ENCODE measurements at regions not wholly inside any gene's neighbourhood (a gene's known extent, or its start where the extent isn't known, plus 50 kb on each side); places are given as distances from the start of the nearest gene placed in this dataset.

DNA sequence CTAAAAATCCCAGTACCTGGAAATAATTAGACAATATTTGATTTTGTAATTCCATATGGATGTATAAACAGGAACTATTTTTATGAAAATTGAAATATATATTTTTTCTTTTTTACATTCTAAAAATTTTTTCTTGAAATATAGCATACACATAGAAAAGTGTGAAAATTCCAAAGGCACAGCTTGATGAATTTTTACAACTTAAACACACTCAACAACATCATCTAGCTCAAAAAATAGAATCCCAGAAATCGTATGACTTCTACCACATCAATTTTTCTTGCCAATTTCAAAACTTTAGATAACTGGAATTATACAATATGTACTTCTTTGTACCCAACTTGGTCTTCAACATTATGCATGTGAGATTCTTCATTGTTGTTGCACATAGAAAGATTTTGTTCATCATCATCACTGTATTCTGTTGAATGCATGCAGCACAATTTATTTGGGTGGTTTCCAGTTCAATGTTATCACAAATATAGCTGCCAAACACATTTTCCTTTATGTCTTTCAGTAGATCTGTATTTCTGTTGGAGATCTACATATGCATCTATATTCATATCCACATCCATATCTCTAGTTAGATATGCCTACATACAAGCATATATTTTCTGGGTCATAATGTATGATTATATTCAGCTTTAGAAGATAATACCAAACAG, 340.7 kb upstream of the SLIT2 start:
- no peak for DNase-seq
- TF ChIP-seq, protein P1, sequence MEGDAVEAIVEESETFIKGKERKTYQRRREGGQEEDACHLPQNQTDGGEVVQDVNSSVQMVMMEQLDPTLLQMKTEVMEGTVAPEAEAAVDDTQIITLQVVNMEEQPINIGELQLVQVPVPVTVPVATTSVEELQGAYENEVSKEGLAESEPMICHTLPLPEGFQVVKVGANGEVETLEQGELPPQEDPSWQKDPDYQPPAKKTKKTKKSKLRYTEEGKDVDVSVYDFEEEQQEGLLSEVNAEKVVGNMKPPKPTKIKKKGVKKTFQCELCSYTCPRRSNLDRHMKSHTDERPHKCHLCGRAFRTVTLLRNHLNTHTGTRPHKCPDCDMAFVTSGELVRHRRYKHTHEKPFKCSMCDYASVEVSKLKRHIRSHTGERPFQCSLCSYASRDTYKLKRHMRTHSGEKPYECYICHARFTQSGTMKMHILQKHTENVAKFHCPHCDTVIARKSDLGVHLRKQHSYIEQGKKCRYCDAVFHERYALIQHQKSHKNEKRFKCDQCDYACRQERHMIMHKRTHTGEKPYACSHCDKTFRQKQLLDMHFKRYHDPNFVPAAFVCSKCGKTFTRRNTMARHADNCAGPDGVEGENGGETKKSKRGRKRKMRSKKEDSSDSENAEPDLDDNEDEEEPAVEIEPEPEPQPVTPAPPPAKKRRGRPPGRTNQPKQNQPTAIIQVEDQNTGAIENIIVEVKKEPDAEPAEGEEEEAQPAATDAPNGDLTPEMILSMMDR (IDR thresholded peaks at IDR 0.05; ENCODE audit: partially characterized antibody, unreplicated experiment) = no peak
- no peaks in the 10 kb centered on the region for H3K9me3 Mint-ChIP-seq (ENCODE audit: unreplicated experiment)
- no peak overlapping the region for H3K4me3 Mint-ChIP-seq (ENCODE audit: unreplicated experiment)
- H3K27ac Mint-ChIP-seq (ENCODE audit: unreplicated experiment) = no peak overlapping the region
- H3K27me3 Mint-ChIP-seq (ENCODE audit: unreplicated experiment) = no peaks in the 10 kb centered on the region
- H3K4me1 Mint-ChIP-seq (ENCODE audit: low read depth, unreplicated experiment) = no peaks in the 10 kb centered on the region
- no peaks in the 10 kb centered on the region for H3K36me3 Mint-ChIP-seq (ENCODE audit: unreplicated experiment)

DNA sequence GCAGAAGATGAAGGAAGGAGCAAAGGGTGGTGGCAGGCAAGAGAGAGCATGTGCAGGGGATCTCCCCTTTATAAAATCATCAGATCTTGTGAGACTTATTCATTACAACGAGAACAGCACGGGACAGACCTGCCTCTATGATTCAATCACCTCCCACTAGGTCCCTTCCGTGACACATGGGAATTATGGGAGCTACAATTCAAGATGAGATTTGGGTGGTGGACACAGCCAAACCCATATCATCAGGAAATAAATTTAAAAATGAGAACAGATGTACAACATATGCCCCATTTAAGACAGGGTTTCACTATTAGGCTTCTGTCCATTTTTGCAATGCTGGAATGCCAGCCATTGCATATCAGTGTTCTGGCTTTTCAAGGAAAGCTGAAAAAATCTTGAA, 346.7 kb upstream of the SLIT2 start:
- TF ChIP-seq, protein P1 (IDR thresholded peaks at IDR 0.05; ENCODE audit: partially characterized antibody, unreplicated experiment) = no peak
- no peaks in the 10 kb centered on the region for H3K27me3 Mint-ChIP-seq (ENCODE audit: unreplicated experiment)
- no peak for DNase-seq
- H3K9me3 Mint-ChIP-seq (ENCODE audit: unreplicated experiment) = no peaks in the 10 kb centered on the region
- H3K36me3 Mint-ChIP-seq (ENCODE audit: unreplicated experiment) = no peaks in the 10 kb centered on the region
- no peak overlapping the region for H3K4me3 Mint-ChIP-seq (ENCODE audit: unreplicated experiment)
- no peaks in the 10 kb centered on the region for H3K4me1 Mint-ChIP-seq (ENCODE audit: low read depth, unreplicated experiment)
- H3K27ac Mint-ChIP-seq (ENCODE audit: unreplicated experiment) = no peak overlapping the region

DNA sequence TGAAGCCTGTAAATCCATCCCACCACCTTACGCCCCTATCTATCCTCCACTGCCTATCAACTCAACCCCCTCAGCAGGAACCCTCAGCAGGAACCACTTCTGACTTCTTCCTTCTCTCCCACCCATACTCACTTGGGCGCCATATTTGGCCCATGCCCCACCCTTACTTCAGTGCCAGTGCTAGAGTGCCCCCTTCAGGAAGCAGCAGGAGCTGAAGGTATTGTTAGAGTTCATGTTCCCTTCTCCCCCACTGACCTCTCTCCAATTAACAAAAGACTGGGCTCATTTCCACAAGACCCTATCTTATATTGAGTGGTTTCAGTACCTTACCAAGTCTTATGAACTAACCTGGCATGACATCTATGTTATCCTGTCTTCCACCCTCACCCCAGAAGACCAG, 363.1 kb upstream of the SLIT2 start:
- H3K36me3 Mint-ChIP-seq (ENCODE audit: unreplicated experiment) = no peaks in the 10 kb centered on the region
- H3K27ac Mint-ChIP-seq (ENCODE audit: unreplicated experiment) = no peak overlapping the region
- no peaks in the 10 kb centered on the region for H3K27me3 Mint-ChIP-seq (ENCODE audit: unreplicated experiment)
- H3K4me3 Mint-ChIP-seq (ENCODE audit: unreplicated experiment) = no peak overlapping the region
- peaks cover 2% of the 10 kb centered on the region for H3K9me3 Mint-ChIP-seq (ENCODE audit: unreplicated experiment)
- H3K4me1 Mint-ChIP-seq (ENCODE audit: low read depth, unreplicated experiment) = no peaks in the 10 kb centered on the region
- no peak for DNase-seq
- TF ChIP-seq, protein P1 (IDR thresholded peaks at IDR 0.05; ENCODE audit: partially characterized antibody, unreplicated experiment) = no peak

GRCh38 chr4:19883841-19884240, 367.9 kb upstream of the SLIT2 start:
- no peaks in the 10 kb centered on the region for H3K36me3 Mint-ChIP-seq (ENCODE audit: unreplicated experiment)
- H3K9me3 Mint-ChIP-seq (ENCODE audit: unreplicated experiment) = peaks cover 2% of the 10 kb centered on the region
- peaks cover 3% of the 10 kb centered on the region for H3K27me3 Mint-ChIP-seq (ENCODE audit: unreplicated experiment)
- no peak overlapping the region for H3K27ac Mint-ChIP-seq (ENCODE audit: unreplicated experiment)
- TF ChIP-seq, protein P1 (IDR thresholded peaks at IDR 0.05; ENCODE audit: partially characterized antibody, unreplicated experiment) = no peak
- no peak for DNase-seq
- no peaks in the 10 kb centered on the region for H3K4me1 Mint-ChIP-seq (ENCODE audit: low read depth, unreplicated experiment)
- no peak overlapping the region for H3K4me3 Mint-ChIP-seq (ENCODE audit: unreplicated experiment)

DNA sequence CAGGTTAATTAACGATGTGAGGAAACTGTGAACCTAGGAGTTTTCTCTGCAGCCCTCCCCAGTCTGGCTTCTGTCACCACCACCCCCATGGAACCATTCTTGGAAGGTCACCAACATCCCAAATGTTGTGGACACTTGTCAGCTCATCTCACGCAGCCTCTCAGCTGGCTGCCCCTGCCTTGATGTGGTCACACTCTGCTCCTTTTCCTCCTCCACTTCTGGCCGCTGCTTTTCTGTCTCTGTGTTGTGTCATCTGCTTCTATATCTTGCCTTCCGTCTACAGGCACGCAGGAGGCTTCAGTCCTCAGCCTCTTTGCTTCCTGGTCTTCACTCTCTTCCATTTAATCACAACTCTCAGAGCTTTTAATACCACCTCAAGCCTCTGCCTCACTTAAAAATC, 371.5 kb upstream of the SLIT2 start:
- no peak for DNase-seq
- H3K36me3 Mint-ChIP-seq (ENCODE audit: unreplicated experiment) = no peaks in the 10 kb centered on the region
- H3K4me3 Mint-ChIP-seq (ENCODE audit: unreplicated experiment) = no peak overlapping the region
- H3K27ac Mint-ChIP-seq (ENCODE audit: unreplicated experiment) = no peak overlapping the region
- H3K27me3 Mint-ChIP-seq (ENCODE audit: unreplicated experiment) = peaks cover 3% of the 10 kb centered on the region
- no peaks in the 10 kb centered on the region for H3K4me1 Mint-ChIP-seq (ENCODE audit: low read depth, unreplicated experiment)
- TF ChIP-seq, protein P1 (IDR thresholded peaks at IDR 0.05; ENCODE audit: partially characterized antibody, unreplicated experiment) = no peak
- H3K9me3 Mint-ChIP-seq (ENCODE audit: unreplicated experiment) = peaks cover 1% of the 10 kb centered on the region

Data from glutamatergic neuron (in vitro differentiated cells).